K562 (cell line): ENCODE measurements at regions not wholly inside any gene's neighbourhood (a gene's known extent, or its start where the extent isn't known, plus 50 kb on each side); places are given as distances from the start of the nearest gene placed in this dataset.

Experiments used
- EZH2 ChIP-seq: IDR thresholded peaks from 2 replicates; pipeline ENCODE4 v1.6.1; 2012; ENCODE audit warnings: low read depth, mild to moderate bottlenecking, inconsistent platforms, low read length, borderline replicate concordance
- HNRNPUL1 ChIP-seq: fragments of 200-400 bp; formaldehyde crosslinking; IDR thresholded peaks from 2 replicates; pipeline ENCODE4 v1.6.1; 2017; ENCODE audit warnings: low read length
- IRF1 ChIP-seq: sonication (generic); formaldehyde crosslinking; IDR thresholded peaks from 2 replicates; pipeline ENCODE4 v1.8.0; 2022; ENCODE audit warnings: missing genetic modification reagents, mild to moderate bottlenecking, borderline replicate concordance
- TEAD4 ChIP-seq, 2 experiments: sonication (generic) in 1 of 2; formaldehyde crosslinking in 1 of 2; IDR thresholded peaks; 2 replicates each; pipeline versions ENCODE4 v1.6.1 to v1.8.0; 2012 to 2022; ENCODE audit warnings: borderline replicate concordance in 1 of 2, inconsistent platforms in 1 of 2, low read length in 1 of 2, mild to moderate bottlenecking in 1 of 2, missing genetic modification reagents in 1 of 2
- ZNF384 ChIP-seq: IDR thresholded peaks from 2 replicates; pipeline ENCODE4 v1.6.1; 2012; ENCODE audit warnings: low read depth, low read length, improper control_type of control experiment
- TF ChIP-seq, protein P1 (sequence below): fragments of 450-650 bp; formaldehyde crosslinking; IDR thresholded peaks from 2 replicates; pipeline ENCODE4 v1.4.0; 2022; ENCODE audit warnings: missing genetic modification characterization
- TF ChIP-seq, protein P2 (sequence below), 3 experiments: IDR thresholded peaks in 2 of 3; conservative IDR thresholded peaks in 1 of 3; 2 replicates each; pipeline ENCODE4 v1.5.1; 2011 to 2012; ENCODE audit warnings: low read length in 3 of 3, mild to moderate bottlenecking in 3 of 3, control low read depth in 2 of 3, improper control_type of control experiment in 1 of 3, inconsistent platforms in 1 of 3, low read depth in 1 of 3, mixed read lengths in 1 of 3, moderate library complexity in 1 of 3; ENCODE audit not compliant: insufficient read depth in 2 of 3

GRCh38 chr11:32497951-32498350 is 62.6 kb upstream of the WT1 start:
- TF ChIP-seq, protein P1, sequence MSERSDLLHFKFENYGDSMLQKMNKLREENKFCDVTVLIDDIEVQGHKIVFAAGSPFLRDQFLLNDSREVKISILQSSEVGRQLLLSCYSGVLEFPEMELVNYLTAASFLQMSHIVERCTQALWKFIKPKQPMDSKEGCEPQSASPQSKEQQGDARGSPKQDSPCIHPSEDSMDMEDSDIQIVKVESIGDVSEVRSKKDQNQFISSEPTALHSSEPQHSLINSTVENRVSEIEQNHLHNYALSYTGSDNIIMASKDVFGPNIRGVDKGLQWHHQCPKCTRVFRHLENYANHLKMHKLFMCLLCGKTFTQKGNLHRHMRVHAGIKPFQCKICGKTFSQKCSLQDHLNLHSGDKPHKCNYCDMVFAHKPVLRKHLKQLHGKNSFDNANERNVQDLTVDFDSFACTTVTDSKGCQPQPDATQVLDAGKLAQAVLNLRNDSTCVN (CRISPR knock-in tag), result no peak
- TF ChIP-seq HNRNPUL1, result no peak
- TF ChIP-seq, protein P2, sequence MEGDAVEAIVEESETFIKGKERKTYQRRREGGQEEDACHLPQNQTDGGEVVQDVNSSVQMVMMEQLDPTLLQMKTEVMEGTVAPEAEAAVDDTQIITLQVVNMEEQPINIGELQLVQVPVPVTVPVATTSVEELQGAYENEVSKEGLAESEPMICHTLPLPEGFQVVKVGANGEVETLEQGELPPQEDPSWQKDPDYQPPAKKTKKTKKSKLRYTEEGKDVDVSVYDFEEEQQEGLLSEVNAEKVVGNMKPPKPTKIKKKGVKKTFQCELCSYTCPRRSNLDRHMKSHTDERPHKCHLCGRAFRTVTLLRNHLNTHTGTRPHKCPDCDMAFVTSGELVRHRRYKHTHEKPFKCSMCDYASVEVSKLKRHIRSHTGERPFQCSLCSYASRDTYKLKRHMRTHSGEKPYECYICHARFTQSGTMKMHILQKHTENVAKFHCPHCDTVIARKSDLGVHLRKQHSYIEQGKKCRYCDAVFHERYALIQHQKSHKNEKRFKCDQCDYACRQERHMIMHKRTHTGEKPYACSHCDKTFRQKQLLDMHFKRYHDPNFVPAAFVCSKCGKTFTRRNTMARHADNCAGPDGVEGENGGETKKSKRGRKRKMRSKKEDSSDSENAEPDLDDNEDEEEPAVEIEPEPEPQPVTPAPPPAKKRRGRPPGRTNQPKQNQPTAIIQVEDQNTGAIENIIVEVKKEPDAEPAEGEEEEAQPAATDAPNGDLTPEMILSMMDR (IDR thresholded peaks at IDR 0.05 in 2 of 3, conservative IDR thresholded peaks at IDR 0.05 in 1 of 3; ENCODE audit: insufficient read depth in 2 of 3, low read depth in 1 of 3, low read length in 3 of 3), result no peak
- no peak for TF ChIP-seq EZH2
- no peak for TF ChIP-seq ZNF384
- no peak for TF ChIP-seq TEAD4 (IDR thresholded peaks at IDR 0.05; ENCODE audit: low read length)
- TF ChIP-seq TEAD4 (CRISPR knock-in tag; IDR thresholded peaks at IDR 0.05; ENCODE audit: borderline replicate concordance), result no peak
- no peak for TF ChIP-seq IRF1 (CRISPR knock-in tag)
